Keratinocyte (primary cell): ENCODE measurements at regions not wholly inside any gene's neighbourhood (a gene's known extent, or its start where the extent isn't known, plus 50 kb on each side); places are given as distances from the start of the nearest gene placed in this dataset.
"Not testable (repeated sequence)": the region's sequence is repeated elsewhere in the genome, so short reads cannot be mapped to it uniquely, and the experiment has no call there.

Experiments
- CTCF ChIP-seq, 3 experiments: IDR thresholded peaks in 1 of 3; conservative IDR thresholded peaks in 1 of 3; optimal IDR thresholded peaks in 1 of 3; 2 replicates in 2 of 3; 3 replicates in 1 of 3; pipeline versions ENCODE3 to v1.5.1; 2011; ENCODE audit warnings: low read length in 3 of 3, mild to moderate bottlenecking in 3 of 3, moderate library complexity in 2 of 3, control low read depth in 1 of 3, inconsistent platforms in 1 of 3; ENCODE audit not compliant: insufficient read depth in 2 of 3; ENCODE audit errors: extremely low read depth in 1 of 3
- EZH2 ChIP-seq: IDR thresholded peaks from one replicate; pipeline ENCODE4 v1.6.1; 2012; ENCODE audit warnings: inconsistent platforms, mild to moderate bottlenecking, low read length, moderate library complexity

- not testable (repeated sequence) for TF ChIP-seq CTCF (optimal IDR thresholded peaks at IDR 0.05 in 1 of 3, IDR thresholded peaks at IDR 0.05 in 1 of 3, conservative IDR thresholded peaks at IDR 0.05 in 1 of 3; ENCODE audit: extremely low read depth in 1 of 3, insufficient read depth in 2 of 3, low read length in 3 of 3); EZH2
Measured at GRCh38 chr15:32508081-32508480, 52.6 kb upstream of the GOLGA8O start.
